ENCODE measurements at regions not wholly inside any gene's neighbourhood (a gene's known extent, or its start where the extent isn't known, plus 50 kb on each side); places are given as distances from the start of the nearest gene placed in this dataset.

DNA sequence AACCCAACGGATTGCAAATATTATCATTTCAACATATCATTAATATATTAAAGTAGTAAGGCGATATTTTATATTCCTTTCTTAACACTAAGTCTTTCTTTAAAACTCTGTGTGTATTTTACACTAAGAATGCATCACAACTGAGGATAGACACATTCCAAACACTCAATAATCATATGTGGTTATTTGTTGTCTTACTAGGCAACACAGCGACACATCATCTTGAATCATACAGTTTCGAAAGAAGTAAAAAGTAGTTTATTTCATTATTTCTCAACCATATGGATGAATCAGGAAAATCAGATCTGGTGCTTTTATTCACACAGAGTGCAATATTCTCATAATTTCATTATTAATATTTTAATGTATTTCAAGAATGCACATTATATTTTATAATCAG lies 662.4 kb downstream of the EPHA7 start:
- WGBS, 2 donors = 62 to 67% methylated on average over 4 of the region's 4 CpGs
- H3K36me3 ChIP-seq (replicated peaks in 1 of 2; ENCODE audit: insufficient read depth in 1 of 2, low read depth in 2 of 2) = no peaks in the 10 kb centered on the region
- DNase-seq = no peak
- no peaks in the 10 kb centered on the region for H3K27me3 ChIP-seq
- intact Hi-C loops (cut with DNase I) = no loop called here
- H3K27ac ChIP-seq = no peak overlapping the region
- no peaks in the 10 kb centered on the region for H3K9me3 ChIP-seq
- no peak for ATAC-seq
- no peak overlapping the region for H3K4me3 ChIP-seq
- TF ChIP-seq, protein P1, sequence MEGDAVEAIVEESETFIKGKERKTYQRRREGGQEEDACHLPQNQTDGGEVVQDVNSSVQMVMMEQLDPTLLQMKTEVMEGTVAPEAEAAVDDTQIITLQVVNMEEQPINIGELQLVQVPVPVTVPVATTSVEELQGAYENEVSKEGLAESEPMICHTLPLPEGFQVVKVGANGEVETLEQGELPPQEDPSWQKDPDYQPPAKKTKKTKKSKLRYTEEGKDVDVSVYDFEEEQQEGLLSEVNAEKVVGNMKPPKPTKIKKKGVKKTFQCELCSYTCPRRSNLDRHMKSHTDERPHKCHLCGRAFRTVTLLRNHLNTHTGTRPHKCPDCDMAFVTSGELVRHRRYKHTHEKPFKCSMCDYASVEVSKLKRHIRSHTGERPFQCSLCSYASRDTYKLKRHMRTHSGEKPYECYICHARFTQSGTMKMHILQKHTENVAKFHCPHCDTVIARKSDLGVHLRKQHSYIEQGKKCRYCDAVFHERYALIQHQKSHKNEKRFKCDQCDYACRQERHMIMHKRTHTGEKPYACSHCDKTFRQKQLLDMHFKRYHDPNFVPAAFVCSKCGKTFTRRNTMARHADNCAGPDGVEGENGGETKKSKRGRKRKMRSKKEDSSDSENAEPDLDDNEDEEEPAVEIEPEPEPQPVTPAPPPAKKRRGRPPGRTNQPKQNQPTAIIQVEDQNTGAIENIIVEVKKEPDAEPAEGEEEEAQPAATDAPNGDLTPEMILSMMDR (IDR thresholded peaks at IDR 0.05) = no peak
- no peak for TF ChIP-seq POLR2A (IDR thresholded peaks at IDR 0.05)
- no peaks in the 10 kb centered on the region for H3K4me1 ChIP-seq

DNA sequence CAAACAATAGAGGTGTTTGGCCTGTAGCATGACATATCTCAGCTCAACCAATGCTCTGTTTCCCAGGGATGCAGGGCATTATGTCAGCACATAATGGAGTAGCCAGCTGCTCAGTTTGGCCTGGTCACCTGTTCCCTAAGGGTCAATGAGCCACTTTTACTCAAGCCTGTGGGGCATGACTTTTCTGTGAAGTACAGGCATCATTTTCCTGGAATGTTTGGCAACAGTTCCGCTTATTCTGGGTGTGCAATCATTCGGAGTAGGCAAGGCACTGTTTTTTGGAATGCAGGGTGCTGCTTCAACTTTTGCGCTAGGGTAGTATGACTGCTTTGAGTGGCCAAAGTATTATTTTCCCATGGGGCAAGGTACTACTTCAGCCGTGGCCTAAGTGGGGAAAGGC lies 665.4 kb downstream of the EPHA7 start:
- ATAC-seq (no peak), DNase-seq (no peak)
- WGBS, 2 donors = 75 to 91% methylated on average over 4 of the region's 4 CpGs
- TF ChIP-seq, protein P1 (IDR thresholded peaks at IDR 0.05) = no peak
- Histone ChIP-seq H3K27me3 (no peaks in the 10 kb centered on the region), H3K36me3 (replicated peaks in 1 of 2; ENCODE audit: insufficient read depth in 1 of 2, low read depth in 2 of 2) (no peaks in the 10 kb centered on the region), H3K27ac (no peak overlapping the region), H3K9me3 (no peaks in the 10 kb centered on the region), H3K4me1 (no peaks in the 10 kb centered on the region), H3K4me3 (no peak overlapping the region)
- intact Hi-C loops (cut with DNase I) = no loop called here

DNA sequence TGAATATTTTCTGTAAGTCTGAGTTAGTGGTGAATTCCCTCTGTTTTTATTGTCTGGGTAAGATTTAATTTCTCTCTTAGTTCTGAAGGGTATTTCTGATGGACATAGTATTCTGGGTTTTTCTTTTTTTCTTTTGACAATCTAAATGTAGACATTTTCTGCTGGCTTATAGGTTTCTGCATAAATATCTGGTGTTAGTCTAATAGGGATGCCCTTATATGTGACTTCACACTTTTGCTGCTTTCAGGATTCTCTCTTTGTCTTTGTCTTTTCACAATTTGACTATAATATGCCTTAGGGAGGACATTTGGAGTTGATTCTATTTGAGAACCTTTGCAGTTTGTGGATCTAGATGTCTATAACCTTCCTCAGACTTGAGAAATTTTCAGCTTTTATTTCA lies 667.2 kb downstream of the EPHA7 start:
- Histone ChIP-seq H3K9me3 (no peaks in the 10 kb centered on the region), H3K36me3 (replicated peaks in 1 of 2; ENCODE audit: insufficient read depth in 1 of 2, low read depth in 2 of 2) (no peaks in the 10 kb centered on the region), H3K27ac (no peak overlapping the region), H3K4me1 (no peaks in the 10 kb centered on the region), H3K27me3 (no peaks in the 10 kb centered on the region), H3K4me3 (no peak overlapping the region)
- no peak for TF ChIP-seq POLR2A (IDR thresholded peaks at IDR 0.05)
- TF ChIP-seq, protein P1 (IDR thresholded peaks at IDR 0.05) = no peak
- DNase-seq = no peak
- intact Hi-C loops (cut with DNase I) = no loop called here
- no peak for ATAC-seq

DNA sequence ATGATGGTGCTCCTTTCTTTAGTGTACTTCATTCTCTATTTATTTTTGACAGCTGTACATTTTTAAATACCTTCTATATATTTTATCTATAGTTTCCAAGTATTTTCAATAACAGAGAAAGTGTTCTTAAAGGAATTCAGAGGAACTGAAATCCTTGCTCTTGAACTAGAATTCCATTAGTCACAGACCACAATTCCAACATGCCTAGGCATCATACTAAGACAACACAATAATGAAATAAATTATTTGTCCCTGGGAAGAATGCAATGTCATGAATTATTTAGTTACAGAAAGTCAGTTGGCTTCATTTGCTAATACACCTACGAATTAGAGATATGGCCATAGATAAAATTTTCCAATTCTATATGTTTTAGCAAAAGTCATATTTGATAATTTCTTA lies 671.2 kb downstream of the EPHA7 start:
- intact Hi-C loops (cut with DNase I) = no loop called here
- DNase-seq (no peak), ATAC-seq (no peak)
- Histone ChIP-seq H3K4me1 (no peaks in the 10 kb centered on the region), H3K27me3 (no peaks in the 10 kb centered on the region), H3K9me3 (no peaks in the 10 kb centered on the region), H3K36me3 (replicated peaks in 1 of 2; ENCODE audit: insufficient read depth in 1 of 2, low read depth in 2 of 2) (no peaks in the 10 kb centered on the region), H3K4me3 (no peak overlapping the region), H3K27ac (no peak overlapping the region)
- 39 to 54% methylated on average over 1 of the region's 1 CpG for WGBS, 2 donors
- TF ChIP-seq POLR2A (IDR thresholded peaks at IDR 0.05) = no peak

DNA sequence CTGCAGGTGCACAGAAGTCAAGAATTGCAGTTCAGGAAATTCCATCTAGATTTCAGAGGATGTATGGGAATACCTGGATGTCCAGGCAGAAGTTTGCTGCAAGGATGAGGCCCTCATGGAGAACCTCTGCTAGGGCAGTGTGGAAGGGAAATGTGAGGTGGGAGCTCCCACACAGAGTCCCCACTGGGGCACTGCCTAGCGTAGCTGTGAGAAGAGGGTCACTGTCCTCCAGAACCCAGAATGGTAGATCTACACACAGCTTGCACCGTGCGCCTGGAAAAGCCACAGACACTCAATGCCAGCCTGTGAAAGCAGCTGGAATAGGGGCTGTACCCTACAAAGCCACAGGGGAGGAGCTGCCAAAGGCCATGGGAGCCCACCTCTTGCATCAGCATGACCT lies 681.4 kb downstream of the EPHA7 start:
- no peak overlapping the region for H3K4me3 ChIP-seq
- WGBS, 2 donors = 75 to 100% methylated on average over 2 to 3 of the region's 3 CpGs
- H3K4me1 ChIP-seq = no peaks in the 10 kb centered on the region
- DNase-seq = no peak
- H3K27ac ChIP-seq = no peak overlapping the region
- ATAC-seq = no peak
- TF ChIP-seq POLR2A (IDR thresholded peaks at IDR 0.05) = no peak
- TF ChIP-seq, protein P1 (IDR thresholded peaks at IDR 0.05) = no peak
- peaks cover 0 to 7% (median 0%) of the 10 kb centered on the region in 3 donors for H3K9me3 ChIP-seq
- no peaks in the 10 kb centered on the region for H3K27me3 ChIP-seq
- intact Hi-C loops (cut with DNase I) = no loop called here
- no peaks in the 10 kb centered on the region for H3K36me3 ChIP-seq (replicated peaks in 1 of 2; ENCODE audit: insufficient read depth in 1 of 2, low read depth in 2 of 2)

Data from body of pancreas (tissue), 4 donors.